HG03342 (cell line): ENCODE measurements at regions not wholly inside any gene's neighbourhood (a gene's known extent, or its start where the extent isn't known, plus 50 kb on each side); places are given as distances from the start of the nearest gene placed in this dataset.

Experiments
- ATAC-seq: cut with Tn5 transposase; IDR thresholded peaks from one replicate; pipeline ENCODE4 v1.9.1; 2021; ENCODE audit warnings: mild to moderate bottlenecking, moderate library complexity; ENCODE audit not compliant: unreplicated experiment

GRCh38 chr6:144989319-144990107 lies 704.4 kb downstream of the UTRN start:
- ATAC-seq = no peak

- ATAC-seq = no peak
Observed at GRCh38 chr6:144990784-144991183, 705.6 kb downstream of the UTRN start.

- ATAC-seq = no peak
Observed at GRCh38 chr6:144993870-144994269, 708.7 kb downstream of the UTRN start.

GRCh38 chr6:144997996-144998395 lies 712.9 kb downstream of the UTRN start:
- no peak for ATAC-seq

- no peak for ATAC-seq
Observed at GRCh38 chr6:144999127-144999526, 714.0 kb downstream of the UTRN start.

- no peak for ATAC-seq
Observed at GRCh38 chr6:145003145-145003544, 718.0 kb downstream of the UTRN start.

GRCh38 chr6:145006914-145007313 lies 721.8 kb downstream of the UTRN start:
- ATAC-seq = no peak

- ATAC-seq = no peak
Observed at GRCh38 chr6:145008715-145009114, 723.6 kb downstream of the UTRN start.

GRCh38 chr6:145009711-145010110 lies 724.6 kb downstream of the UTRN start:
- ATAC-seq = no peak

- ATAC-seq = no peak
Observed at GRCh38 chr6:145012039-145012662, 723.2 kb downstream of the EPM2A start.

- ATAC-seq = peak; percentile 99
Observed at GRCh38 chr6:145015739-145016558, 719.4 kb downstream of the EPM2A start.

- no peak for ATAC-seq
Observed at GRCh38 chr6:145017051-145017450, 718.3 kb downstream of the EPM2A start.

- ATAC-seq = no peak
Observed at GRCh38 chr6:145017516-145017915, 717.8 kb downstream of the EPM2A start.

- ATAC-seq = no peak
Observed at GRCh38 chr6:145018027-145018426, 717.3 kb downstream of the EPM2A start.

GRCh38 chr6:145020114-145020513 lies 715.2 kb downstream of the EPM2A start:
- ATAC-seq = no peak

- no peak for ATAC-seq
Observed at GRCh38 chr6:145020543-145020942, 714.8 kb downstream of the EPM2A start.

GRCh38 chr6:145022199-145022796 lies 713.0 kb downstream of the EPM2A start:
- no peak for ATAC-seq

GRCh38 chr6:145023116-145023726 lies 712.1 kb downstream of the EPM2A start:
- ATAC-seq = no peak

- ATAC-seq = no peak
Observed at GRCh38 chr6:145025488-145025887, 709.8 kb downstream of the EPM2A start.

- ATAC-seq = no peak
Observed at GRCh38 chr6:145026267-145026679, 709.0 kb downstream of the EPM2A start.
